Liver (tissue), 8 donors: ENCODE measurements at regions not wholly inside any gene's neighbourhood (a gene's known extent, or its start where the extent isn't known, plus 50 kb on each side); places are given as distances from the start of the nearest gene placed in this dataset.
"Not testable (repeated sequence)": the region's sequence is repeated elsewhere in the genome, so short reads cannot be mapped to it uniquely, and the experiment has no call there.

Source experiments
- DNase-seq: peaks from one replicate; pipeline ENCODE4 v3.0.0-alpha.2; 2017; ENCODE audit warnings: low spot score
- H3K27ac ChIP-seq, 2 donors: one replicate each; pipeline ENCODE4 v1.7.0; 2013; ENCODE audit warnings: inconsistent platforms in 2 of 2, low read length in 2 of 2, control low read depth in 1 of 2, low read depth in 1 of 2, mild to moderate bottlenecking in 1 of 2
- H3K27me3 ChIP-seq, 4 donors: one replicate each; pipeline versions ENCODE4 v1.6.1 to v1.7.0; 2013; ENCODE audit warnings: low read length in 3 of 4, inconsistent platforms in 1 of 4, mild to moderate bottlenecking in 1 of 4, moderate library complexity in 1 of 4; ENCODE audit not compliant: control insufficient read depth in 4 of 4, insufficient read depth in 4 of 4
- H3K36me3 ChIP-seq, 4 donors: one replicate each; pipeline versions ENCODE4 v1.6.1 to v1.7.0; 2013; ENCODE audit warnings: low read length in 3 of 4, mild to moderate bottlenecking in 3 of 4, low read depth in 1 of 4, moderate library complexity in 1 of 4; ENCODE audit not compliant: control insufficient read depth in 4 of 4, insufficient read depth in 3 of 4
- H3K4me1 ChIP-seq, 4 donors: one replicate each; pipeline versions ENCODE4 v1.6.1 to v1.7.0; 2013; ENCODE audit warnings: low read length in 3 of 4, mild to moderate bottlenecking in 3 of 4, moderate library complexity in 1 of 4; ENCODE audit not compliant: control insufficient read depth in 4 of 4, insufficient read depth in 4 of 4
- H3K4me3 ChIP-seq, 3 donors: one replicate each; pipeline versions ENCODE4 v1.6.1 to v1.7.0; 2013; ENCODE audit warnings: low read length in 3 of 3, control low read depth in 1 of 3, low read depth in 1 of 3, mild to moderate bottlenecking in 1 of 3
- H3K9ac ChIP-seq, 2 donors: one replicate each; pipeline ENCODE4 v1.7.0; 2013; ENCODE audit warnings: low read length in 2 of 2, mild to moderate bottlenecking in 2 of 2, moderate library complexity in 2 of 2, control low read depth in 1 of 2, low read depth in 1 of 2
- H3K9me3 ChIP-seq, 4 donors: one replicate each; pipeline versions ENCODE4 v1.6.1 to v1.7.0; 2013; ENCODE audit warnings: low read length in 3 of 4; ENCODE audit not compliant: control insufficient read depth in 4 of 4
- EGR1 ChIP-seq, 2 donors: IDR thresholded peaks; 2 replicates each; pipeline ENCODE4 v1.6.1; 2016 to 2018; ENCODE audit warnings: antibody characterized with exemption in 2 of 2, low read depth in 2 of 2
- FOXA2 ChIP-seq: IDR thresholded peaks from 2 replicates; pipeline ENCODE4 v1.6.1; 2016; ENCODE audit warnings: antibody characterized with exemption
- GABPA ChIP-seq, 2 donors: IDR thresholded peaks in 1 of 2; conservative IDR thresholded peaks in 1 of 2; 2 replicates each; pipeline ENCODE4 v1.6.1; 2016; ENCODE audit warnings: antibody characterized with exemption in 2 of 2, mild to moderate bottlenecking in 1 of 2, moderate library complexity in 1 of 2
- HNF4A ChIP-seq, 2 donors: conservative IDR thresholded peaks; 2 replicates each; pipeline ENCODE4 v1.6.1; 2016; ENCODE audit warnings: antibody characterized with exemption in 2 of 2, mild to moderate bottlenecking in 2 of 2
- JUND ChIP-seq, 2 donors: IDR thresholded peaks; 2 replicates each; pipeline ENCODE4 v1.6.1; 2016; ENCODE audit warnings: antibody characterized with exemption in 2 of 2
- RXRA ChIP-seq, 2 donors: IDR thresholded peaks; 2 replicates each; pipeline ENCODE4 v1.6.1; 2017 to 2018; ENCODE audit warnings: antibody characterized with exemption in 2 of 2, mild to moderate bottlenecking in 1 of 2
- SP1 ChIP-seq: IDR thresholded peaks from 2 replicates; pipeline ENCODE4 v1.6.1; 2018; ENCODE audit warnings: antibody characterized with exemption, mild to moderate bottlenecking
- YY1 ChIP-seq: IDR thresholded peaks from 2 replicates; pipeline ENCODE4 v1.6.1; 2016; ENCODE audit warnings: antibody characterized with exemption, mild to moderate bottlenecking
- WGBS: extraction: QIAGEN DNeasy Blood & Tissue Kit; methylation state at CpG from one replicate; pipeline ENCODE4 v1.1.7; 2013; 5-methylcytosine and 5-hydroxymethylcytosine counted together
- TF ChIP-seq, protein P1 (sequence below): IDR thresholded peaks from 2 replicates; pipeline ENCODE4 v1.6.1; 2016; ENCODE audit warnings: antibody characterized with exemption
- TF ChIP-seq, protein P2 (sequence below): fragments of 150-350 bp; IDR thresholded peaks from 2 replicates; pipeline ENCODE4 v1.5.1; 2017; ENCODE audit warnings: improper control_type of control experiment, low read depth, low read length; ENCODE audit not compliant: missing input control
- TF ChIP-seq, protein P3 (sequence below): IDR thresholded peaks from 2 replicates; pipeline ENCODE4 v1.6.1; 2016; ENCODE audit warnings: antibody characterized with exemption, mild to moderate bottlenecking
- TF ChIP-seq, protein P4 (sequence below): IDR thresholded peaks from 2 replicates; pipeline ENCODE4 v1.6.1; 2016; ENCODE audit warnings: antibody characterized with exemption
- donor health status: healthy.
- donor health status: healthy.
- donor health status: healthy.
- donor health status: healthy.
- donor health status: healthy.

DNA sequence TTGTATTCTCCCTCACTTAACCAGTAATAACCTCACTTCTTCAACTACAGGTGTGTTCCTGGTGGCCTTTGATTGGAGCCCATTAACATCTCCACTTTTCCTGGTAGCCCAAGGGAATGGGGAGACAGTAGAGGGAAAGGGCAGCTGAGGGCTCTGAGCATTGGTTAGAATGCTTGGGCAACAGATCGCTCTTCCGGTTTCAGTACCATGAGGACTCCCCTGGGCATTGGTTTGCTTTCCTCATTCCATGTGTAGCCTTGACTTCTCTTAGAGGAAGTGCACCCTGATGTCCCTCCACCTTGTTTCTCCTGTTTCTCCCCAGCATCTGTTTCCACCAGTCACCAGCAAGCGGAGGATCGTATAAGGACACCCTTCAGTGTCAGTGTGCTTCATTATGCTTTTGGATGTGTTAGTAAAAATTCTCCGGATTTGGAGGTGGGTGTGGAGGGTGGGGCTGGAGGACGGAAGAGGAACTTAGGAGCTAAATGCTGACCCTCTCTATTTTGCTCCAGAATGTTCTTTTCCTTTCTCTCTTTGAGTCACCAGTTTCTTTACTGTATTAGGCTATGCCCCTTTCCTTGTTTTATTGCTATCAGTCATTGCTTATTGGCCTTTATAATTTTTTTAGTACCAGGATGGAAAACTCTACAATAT lies 50.6 kb upstream of the ZNG1B start:
- not testable (repeated sequence) for DNase-seq, H3K4me1 ChIP-seq, H3K9me3 ChIP-seq, H3K27ac ChIP-seq, H3K27me3 ChIP-seq, H3K36me3 ChIP-seq, H3K4me3 ChIP-seq, H3K9ac ChIP-seq
- 88% methylated on average over 6 of the region's 6 CpGs for WGBS

DNA sequence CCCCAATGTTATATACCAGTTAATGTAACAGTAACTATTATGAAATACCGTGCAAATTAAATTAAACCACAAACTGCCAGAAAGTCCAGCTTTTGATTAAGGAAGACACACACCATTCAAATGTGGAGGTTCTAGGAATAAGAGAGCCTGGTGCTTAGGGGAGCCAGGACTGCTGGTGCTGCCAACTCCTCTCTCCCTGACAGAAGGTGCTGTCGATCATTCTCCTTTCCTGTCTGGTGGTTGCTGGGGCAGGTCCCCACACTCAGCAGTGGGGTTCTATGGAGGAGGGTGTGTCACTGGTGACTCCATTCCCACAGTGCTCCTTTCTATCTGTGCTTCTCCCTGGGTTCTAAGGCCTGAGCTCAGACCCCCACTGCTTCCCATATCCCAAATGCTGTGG lies 57.9 kb upstream of the ZNG1B start:
- not testable (repeated sequence) for H3K9ac ChIP-seq, H3K9me3 ChIP-seq, H3K4me1 ChIP-seq, H3K27ac ChIP-seq, H3K4me3 ChIP-seq, DNase-seq, H3K27me3 ChIP-seq, H3K36me3 ChIP-seq
- 78% methylated on average over 2 of the region's 2 CpGs for WGBS

DNA sequence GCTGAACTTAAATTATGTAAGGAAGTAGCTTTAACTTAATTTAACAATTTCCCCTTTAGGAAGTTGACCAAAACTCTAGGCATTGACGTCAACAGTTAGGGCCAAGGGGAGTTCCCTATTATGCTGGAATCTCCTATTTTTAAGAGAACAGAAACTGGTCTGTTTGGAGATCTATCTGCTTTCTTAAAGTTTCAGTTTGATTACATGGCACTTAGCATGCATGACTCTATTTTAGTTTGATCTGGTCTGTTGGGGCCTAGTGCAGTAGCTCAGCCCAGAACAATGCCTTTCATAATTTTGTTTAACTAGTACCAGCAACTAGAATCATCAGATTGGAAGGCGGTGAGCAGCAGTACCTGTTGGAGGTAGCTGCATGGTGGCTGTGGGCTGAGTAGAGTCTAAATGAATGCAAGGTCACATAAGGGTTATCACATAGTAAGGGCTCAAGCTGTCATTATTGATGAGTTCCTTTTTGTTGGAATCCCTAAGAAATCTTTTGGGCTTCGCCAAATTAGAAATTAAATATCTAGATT lies 60.5 kb upstream of the ZNG1B start:
- Histone ChIP-seq H3K9ac (no peak overlapping the region), H3K4me1 (no peaks in the 10 kb centered on the region), H3K36me3 (no peaks in the 10 kb centered on the region), H3K4me3 (no peak overlapping the region), H3K27me3 (no peaks in the 10 kb centered on the region), H3K27ac (no peak overlapping the region), H3K9me3 (no peaks in the 10 kb centered on the region)
- DNase-seq = no peak
- no peak for TF ChIP-seq EGR1 (IDR thresholded peaks at IDR 0.05; ENCODE audit: low read depth in 2 of 2)
- TF ChIP-seq, protein P1, sequence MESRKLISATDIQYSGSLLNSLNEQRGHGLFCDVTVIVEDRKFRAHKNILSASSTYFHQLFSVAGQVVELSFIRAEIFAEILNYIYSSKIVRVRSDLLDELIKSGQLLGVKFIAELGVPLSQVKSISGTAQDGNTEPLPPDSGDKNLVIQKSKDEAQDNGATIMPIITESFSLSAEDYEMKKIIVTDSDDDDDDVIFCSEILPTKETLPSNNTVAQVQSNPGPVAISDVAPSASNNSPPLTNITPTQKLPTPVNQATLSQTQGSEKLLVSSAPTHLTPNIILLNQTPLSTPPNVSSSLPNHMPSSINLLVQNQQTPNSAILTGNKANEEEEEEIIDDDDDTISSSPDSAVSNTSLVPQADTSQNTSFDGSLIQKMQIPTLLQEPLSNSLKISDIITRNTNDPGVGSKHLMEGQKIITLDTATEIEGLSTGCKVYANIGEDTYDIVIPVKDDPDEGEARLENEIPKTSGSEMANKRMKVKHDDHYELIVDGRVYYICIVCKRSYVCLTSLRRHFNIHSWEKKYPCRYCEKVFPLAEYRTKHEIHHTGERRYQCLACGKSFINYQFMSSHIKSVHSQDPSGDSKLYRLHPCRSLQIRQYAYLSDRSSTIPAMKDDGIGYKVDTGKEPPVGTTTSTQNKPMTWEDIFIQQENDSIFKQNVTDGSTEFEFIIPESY = no peak
- TF ChIP-seq RXRA (IDR thresholded peaks at IDR 0.05) = no peak
- TF ChIP-seq, protein P2, sequence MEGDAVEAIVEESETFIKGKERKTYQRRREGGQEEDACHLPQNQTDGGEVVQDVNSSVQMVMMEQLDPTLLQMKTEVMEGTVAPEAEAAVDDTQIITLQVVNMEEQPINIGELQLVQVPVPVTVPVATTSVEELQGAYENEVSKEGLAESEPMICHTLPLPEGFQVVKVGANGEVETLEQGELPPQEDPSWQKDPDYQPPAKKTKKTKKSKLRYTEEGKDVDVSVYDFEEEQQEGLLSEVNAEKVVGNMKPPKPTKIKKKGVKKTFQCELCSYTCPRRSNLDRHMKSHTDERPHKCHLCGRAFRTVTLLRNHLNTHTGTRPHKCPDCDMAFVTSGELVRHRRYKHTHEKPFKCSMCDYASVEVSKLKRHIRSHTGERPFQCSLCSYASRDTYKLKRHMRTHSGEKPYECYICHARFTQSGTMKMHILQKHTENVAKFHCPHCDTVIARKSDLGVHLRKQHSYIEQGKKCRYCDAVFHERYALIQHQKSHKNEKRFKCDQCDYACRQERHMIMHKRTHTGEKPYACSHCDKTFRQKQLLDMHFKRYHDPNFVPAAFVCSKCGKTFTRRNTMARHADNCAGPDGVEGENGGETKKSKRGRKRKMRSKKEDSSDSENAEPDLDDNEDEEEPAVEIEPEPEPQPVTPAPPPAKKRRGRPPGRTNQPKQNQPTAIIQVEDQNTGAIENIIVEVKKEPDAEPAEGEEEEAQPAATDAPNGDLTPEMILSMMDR = no peak
- no peak for TF ChIP-seq SP1
- TF ChIP-seq, protein P3, sequence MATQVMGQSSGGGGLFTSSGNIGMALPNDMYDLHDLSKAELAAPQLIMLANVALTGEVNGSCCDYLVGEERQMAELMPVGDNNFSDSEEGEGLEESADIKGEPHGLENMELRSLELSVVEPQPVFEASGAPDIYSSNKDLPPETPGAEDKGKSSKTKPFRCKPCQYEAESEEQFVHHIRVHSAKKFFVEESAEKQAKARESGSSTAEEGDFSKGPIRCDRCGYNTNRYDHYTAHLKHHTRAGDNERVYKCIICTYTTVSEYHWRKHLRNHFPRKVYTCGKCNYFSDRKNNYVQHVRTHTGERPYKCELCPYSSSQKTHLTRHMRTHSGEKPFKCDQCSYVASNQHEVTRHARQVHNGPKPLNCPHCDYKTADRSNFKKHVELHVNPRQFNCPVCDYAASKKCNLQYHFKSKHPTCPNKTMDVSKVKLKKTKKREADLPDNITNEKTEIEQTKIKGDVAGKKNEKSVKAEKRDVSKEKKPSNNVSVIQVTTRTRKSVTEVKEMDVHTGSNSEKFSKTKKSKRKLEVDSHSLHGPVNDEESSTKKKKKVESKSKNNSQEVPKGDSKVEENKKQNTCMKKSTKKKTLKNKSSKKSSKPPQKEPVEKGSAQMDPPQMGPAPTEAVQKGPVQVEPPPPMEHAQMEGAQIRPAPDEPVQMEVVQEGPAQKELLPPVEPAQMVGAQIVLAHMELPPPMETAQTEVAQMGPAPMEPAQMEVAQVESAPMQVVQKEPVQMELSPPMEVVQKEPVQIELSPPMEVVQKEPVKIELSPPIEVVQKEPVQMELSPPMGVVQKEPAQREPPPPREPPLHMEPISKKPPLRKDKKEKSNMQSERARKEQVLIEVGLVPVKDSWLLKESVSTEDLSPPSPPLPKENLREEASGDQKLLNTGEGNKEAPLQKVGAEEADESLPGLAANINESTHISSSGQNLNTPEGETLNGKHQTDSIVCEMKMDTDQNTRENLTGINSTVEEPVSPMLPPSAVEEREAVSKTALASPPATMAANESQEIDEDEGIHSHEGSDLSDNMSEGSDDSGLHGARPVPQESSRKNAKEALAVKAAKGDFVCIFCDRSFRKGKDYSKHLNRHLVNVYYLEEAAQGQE = no peak
- TF ChIP-seq GABPA (IDR thresholded peaks at IDR 0.05 in 1 of 2, conservative IDR thresholded peaks at IDR 0.05 in 1 of 2) = no peak
- no peak for TF ChIP-seq HNF4A (conservative IDR thresholded peaks at IDR 0.05)
- no peak for TF ChIP-seq YY1
- TF ChIP-seq FOXA2 = no peak
- TF ChIP-seq JUND (IDR thresholded peaks at IDR 0.05) = no peak
- TF ChIP-seq, protein P4, sequence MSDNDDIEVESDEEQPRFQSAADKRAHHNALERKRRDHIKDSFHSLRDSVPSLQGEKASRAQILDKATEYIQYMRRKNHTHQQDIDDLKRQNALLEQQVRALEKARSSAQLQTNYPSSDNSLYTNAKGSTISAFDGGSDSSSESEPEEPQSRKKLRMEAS = no peak
- 91% methylated on average over 3 of the region's 3 CpGs for WGBS
